K562 (cell line): ENCODE measurements at regions not wholly inside any gene's neighbourhood (a gene's known extent, or its start where the extent isn't known, plus 50 kb on each side); places are given as distances from the start of the nearest gene placed in this dataset.

Experiments used
- EP300 ChIP-seq: IDR thresholded peaks from 2 replicates; pipeline ENCODE4 v1.6.1; 2012; ENCODE audit warnings: low read length, improper control_type of control experiment
- HMG20A ChIP-seq: fragments of 450-650 bp; formaldehyde crosslinking; conservative IDR thresholded peaks from 2 replicates; pipeline ENCODE4 v1.4.0; 2020; ENCODE audit warnings: mild to moderate bottlenecking, mixed read lengths
- MTA2 ChIP-seq: fragments of 450-650 bp; IDR thresholded peaks from 2 replicates; pipeline ENCODE4 v1.6.1; 2016; ENCODE audit warnings: low read depth
- MYBL2 ChIP-seq, 2 experiments: fragments of 450-650 bp in 1 of 2; sonication (generic) in 1 of 2; formaldehyde crosslinking in 1 of 2; IDR thresholded peaks; 2 replicates each; pipeline versions ENCODE4 v1.6.1 to v1.8.1; 2017 to 2022; ENCODE audit warnings: borderline replicate concordance in 1 of 2, inconsistent platforms in 1 of 2, low read depth in 1 of 2, mild to moderate bottlenecking in 1 of 2, missing genetic modification reagents in 1 of 2, moderate library complexity in 1 of 2
- POLR2A ChIP-seq: fragments of 450-650 bp; conservative IDR thresholded peaks from 2 replicates; pipeline ENCODE4 v1.6.1; 2016
- SMARCA5 ChIP-seq: fragments of 450-650 bp; IDR thresholded peaks from 2 replicates; pipeline ENCODE4 v1.6.1; 2016
- YY1 ChIP-seq, 3 experiments: IDR thresholded peaks; 2 replicates each; pipeline ENCODE4 v1.6.1; 2011; ENCODE audit warnings: low read length in 2 of 3, mild to moderate bottlenecking in 2 of 3, moderate library complexity in 2 of 3, borderline replicate concordance in 1 of 3, control low read depth in 1 of 3, low read depth in 1 of 3; ENCODE audit not compliant: insufficient read depth in 3 of 3, insufficient replicate concordance in 2 of 3, control insufficient read depth in 1 of 3, insufficient read length in 1 of 3; ENCODE audit errors: extremely low read depth in 1 of 3
- ZBTB7A ChIP-seq: IDR thresholded peaks from 2 replicates; pipeline ENCODE4 v1.6.1; 2011; ENCODE audit warnings: low read depth, mild to moderate bottlenecking, low read length, moderate library complexity, borderline replicate concordance; ENCODE audit not compliant: control insufficient read depth
- TF ChIP-seq, protein P1 (sequence below), 3 experiments: IDR thresholded peaks in 2 of 3; conservative IDR thresholded peaks in 1 of 3; 2 replicates each; pipeline ENCODE4 v1.5.1; 2011 to 2012; ENCODE audit warnings: low read length in 3 of 3, mild to moderate bottlenecking in 3 of 3, control low read depth in 2 of 3, improper control_type of control experiment in 1 of 3, inconsistent platforms in 1 of 3, low read depth in 1 of 3, mixed read lengths in 1 of 3, moderate library complexity in 1 of 3; ENCODE audit not compliant: insufficient read depth in 2 of 3
- TF ChIP-seq, protein P2 (sequence below), 3 experiments: fragments of 200-800 bp in 1 of 3; fragments of 250-450 bp in 1 of 3; fragments of 450-650 bp in 1 of 3; sonication (Bioruptor Pico) in 1 of 3; sonication (Bioruptor generic) in 1 of 3; formaldehyde crosslinking in 1 of 3; IDR thresholded peaks; 2 replicates each; pipeline versions ENCODE4 v1.6.1 to v1.8.0; 2016 to 2022; ENCODE audit warnings: mild to moderate bottlenecking in 2 of 3, missing genetic modification characterization in 2 of 3, missing compliant biosample characterization in 1 of 3, moderate library complexity in 1 of 3
- TF ChIP-seq, protein P3 (sequence below): fragments of 150-350 bp; IDR thresholded peaks from 2 replicates; pipeline ENCODE4 v1.6.1; 2014; ENCODE audit warnings: low read depth, mild to moderate bottlenecking, low read length, borderline replicate concordance
- TF ChIP-seq, protein P4 (sequence below): sonication (generic); formaldehyde crosslinking; IDR thresholded peaks from 2 replicates; pipeline ENCODE4 v1.9.0; 2022; ENCODE audit warnings: mild to moderate bottlenecking, missing genetic modification reagents

- TF ChIP-seq ZBTB7A (no peak), SMARCA5 (no peak), EP300 (no peak), MYBL2 (IDR thresholded peaks at IDR 0.05; ENCODE audit: low read depth) (no peak), MYBL2 (CRISPR knock-in tag; IDR thresholded peaks at IDR 0.05; ENCODE audit: borderline replicate concordance) (no peak), POLR2A (no peak), HMG20A (CRISPR knock-in tag) (no peak), MTA2 (no peak), YY1 (IDR thresholded peaks at IDR 0.05; ENCODE audit: borderline replicate concordance in 1 of 3, control insufficient read depth in 1 of 3, extremely low read depth in 1 of 3, insufficient read depth in 3 of 3, insufficient read length in 1 of 3, insufficient replicate concordance in 2 of 3, low read depth in 1 of 3, low read length in 2 of 3) (no peak)
- TF ChIP-seq, protein P1, sequence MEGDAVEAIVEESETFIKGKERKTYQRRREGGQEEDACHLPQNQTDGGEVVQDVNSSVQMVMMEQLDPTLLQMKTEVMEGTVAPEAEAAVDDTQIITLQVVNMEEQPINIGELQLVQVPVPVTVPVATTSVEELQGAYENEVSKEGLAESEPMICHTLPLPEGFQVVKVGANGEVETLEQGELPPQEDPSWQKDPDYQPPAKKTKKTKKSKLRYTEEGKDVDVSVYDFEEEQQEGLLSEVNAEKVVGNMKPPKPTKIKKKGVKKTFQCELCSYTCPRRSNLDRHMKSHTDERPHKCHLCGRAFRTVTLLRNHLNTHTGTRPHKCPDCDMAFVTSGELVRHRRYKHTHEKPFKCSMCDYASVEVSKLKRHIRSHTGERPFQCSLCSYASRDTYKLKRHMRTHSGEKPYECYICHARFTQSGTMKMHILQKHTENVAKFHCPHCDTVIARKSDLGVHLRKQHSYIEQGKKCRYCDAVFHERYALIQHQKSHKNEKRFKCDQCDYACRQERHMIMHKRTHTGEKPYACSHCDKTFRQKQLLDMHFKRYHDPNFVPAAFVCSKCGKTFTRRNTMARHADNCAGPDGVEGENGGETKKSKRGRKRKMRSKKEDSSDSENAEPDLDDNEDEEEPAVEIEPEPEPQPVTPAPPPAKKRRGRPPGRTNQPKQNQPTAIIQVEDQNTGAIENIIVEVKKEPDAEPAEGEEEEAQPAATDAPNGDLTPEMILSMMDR (IDR thresholded peaks at IDR 0.05 in 2 of 3, conservative IDR thresholded peaks at IDR 0.05 in 1 of 3; ENCODE audit: insufficient read depth in 2 of 3, low read depth in 1 of 3, low read length in 3 of 3), result no peak
- TF ChIP-seq, protein P2, sequence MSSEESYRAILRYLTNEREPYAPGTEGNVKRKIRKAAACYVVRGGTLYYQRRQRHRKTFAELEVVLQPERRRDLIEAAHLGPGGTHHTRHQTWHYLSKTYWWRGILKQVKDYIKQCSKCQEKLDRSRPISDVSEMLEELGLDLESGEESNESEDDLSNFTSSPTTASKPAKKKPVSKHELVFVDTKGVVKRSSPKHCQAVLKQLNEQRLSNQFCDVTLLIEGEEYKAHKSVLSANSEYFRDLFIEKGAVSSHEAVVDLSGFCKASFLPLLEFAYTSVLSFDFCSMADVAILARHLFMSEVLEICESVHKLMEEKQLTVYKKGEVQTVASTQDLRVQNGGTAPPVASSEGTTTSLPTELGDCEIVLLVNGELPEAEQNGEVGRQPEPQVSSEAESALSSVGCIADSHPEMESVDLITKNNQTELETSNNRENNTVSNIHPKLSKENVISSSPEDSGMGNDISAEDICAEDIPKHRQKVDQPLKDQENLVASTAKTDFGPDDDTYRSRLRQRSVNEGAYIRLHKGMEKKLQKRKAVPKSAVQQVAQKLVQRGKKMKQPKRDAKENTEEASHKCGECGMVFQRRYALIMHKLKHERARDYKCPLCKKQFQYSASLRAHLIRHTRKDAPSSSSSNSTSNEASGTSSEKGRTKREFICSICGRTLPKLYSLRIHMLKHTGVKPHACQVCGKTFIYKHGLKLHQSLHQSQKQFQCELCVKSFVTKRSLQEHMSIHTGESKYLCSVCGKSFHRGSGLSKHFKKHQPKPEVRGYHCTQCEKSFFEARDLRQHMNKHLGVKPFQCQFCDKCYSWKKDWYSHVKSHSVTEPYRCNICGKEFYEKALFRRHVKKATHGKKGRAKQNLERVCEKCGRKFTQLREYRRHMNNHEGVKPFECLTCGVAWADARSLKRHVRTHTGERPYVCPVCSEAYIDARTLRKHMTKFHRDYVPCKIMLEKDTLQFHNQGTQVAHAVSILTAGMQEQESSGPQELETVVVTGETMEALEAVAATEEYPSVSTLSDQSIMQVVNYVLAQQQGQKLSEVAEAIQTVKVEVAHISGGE (CRISPR knock-in tag; IDR thresholded peaks at IDR 0.05), result no peak
- TF ChIP-seq, protein P3, sequence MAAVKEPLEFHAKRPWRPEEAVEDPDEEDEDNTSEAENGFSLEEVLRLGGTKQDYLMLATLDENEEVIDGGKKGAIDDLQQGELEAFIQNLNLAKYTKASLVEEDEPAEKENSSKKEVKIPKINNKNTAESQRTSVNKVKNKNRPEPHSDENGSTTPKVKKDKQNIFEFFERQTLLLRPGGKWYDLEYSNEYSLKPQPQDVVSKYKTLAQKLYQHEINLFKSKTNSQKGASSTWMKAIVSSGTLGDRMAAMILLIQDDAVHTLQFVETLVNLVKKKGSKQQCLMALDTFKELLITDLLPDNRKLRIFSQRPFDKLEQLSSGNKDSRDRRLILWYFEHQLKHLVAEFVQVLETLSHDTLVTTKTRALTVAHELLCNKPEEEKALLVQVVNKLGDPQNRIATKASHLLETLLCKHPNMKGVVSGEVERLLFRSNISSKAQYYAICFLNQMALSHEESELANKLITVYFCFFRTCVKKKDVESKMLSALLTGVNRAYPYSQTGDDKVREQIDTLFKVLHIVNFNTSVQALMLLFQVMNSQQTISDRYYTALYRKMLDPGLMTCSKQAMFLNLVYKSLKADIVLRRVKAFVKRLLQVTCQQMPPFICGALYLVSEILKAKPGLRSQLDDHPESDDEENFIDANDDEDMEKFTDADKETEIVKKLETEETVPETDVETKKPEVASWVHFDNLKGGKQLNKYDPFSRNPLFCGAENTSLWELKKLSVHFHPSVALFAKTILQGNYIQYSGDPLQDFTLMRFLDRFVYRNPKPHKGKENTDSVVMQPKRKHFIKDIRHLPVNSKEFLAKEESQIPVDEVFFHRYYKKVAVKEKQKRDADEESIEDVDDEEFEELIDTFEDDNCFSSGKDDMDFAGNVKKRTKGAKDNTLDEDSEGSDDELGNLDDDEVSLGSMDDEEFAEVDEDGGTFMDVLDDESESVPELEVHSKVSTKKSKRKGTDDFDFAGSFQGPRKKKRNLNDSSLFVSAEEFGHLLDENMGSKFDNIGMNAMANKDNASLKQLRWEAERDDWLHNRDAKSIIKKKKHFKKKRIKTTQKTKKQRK, result no peak
- TF ChIP-seq, protein P4, sequence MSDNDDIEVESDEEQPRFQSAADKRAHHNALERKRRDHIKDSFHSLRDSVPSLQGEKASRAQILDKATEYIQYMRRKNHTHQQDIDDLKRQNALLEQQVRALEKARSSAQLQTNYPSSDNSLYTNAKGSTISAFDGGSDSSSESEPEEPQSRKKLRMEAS (CRISPR knock-in tag), result no peak
Measured at GRCh38 chr9:78753039-78753438, 456.1 kb downstream of the PSAT1 start.
